NT2/D1 (cell line): ENCODE measurements at regions not wholly inside any gene's neighbourhood (a gene's known extent, or its start where the extent isn't known, plus 50 kb on each side); places are given as distances from the start of the nearest gene placed in this dataset.

Experiments
- DNase-seq: peaks from one replicate; pipeline ENCODE4 v3.0.0-alpha.2; 2011; ENCODE audit warnings: low read depth, low spot score
- H3K27me3 ChIP-seq: 2 replicates; pipeline ENCODE4 v1.6.0; 2011; ENCODE audit warnings: mild to moderate bottlenecking; ENCODE audit not compliant: insufficient read length, insufficient read depth
- H3K36me3 ChIP-seq: 2 replicates; pipeline ENCODE4 v1.6.1; 2011; ENCODE audit warnings: mild to moderate bottlenecking, low read length, mixed read lengths; ENCODE audit not compliant: insufficient read depth, insufficient read length
- H3K4me1 ChIP-seq: 2 replicates; pipeline ENCODE4 v1.5.1; 2011; ENCODE audit not compliant: insufficient read depth, insufficient read length
- H3K4me3 ChIP-seq: 2 replicates; pipeline ENCODE4 v1.5.1; 2011; ENCODE audit warnings: low read depth; ENCODE audit not compliant: insufficient read length
- H3K9ac ChIP-seq: 2 replicates; pipeline ENCODE4 v1.6.0; 2011; ENCODE audit warnings: low read depth; ENCODE audit not compliant: insufficient read length
- H3K9me3 ChIP-seq: 2 replicates; pipeline ENCODE4 v1.5.1; 2011; ENCODE audit warnings: mild to moderate bottlenecking, low read length; ENCODE audit not compliant: insufficient read depth
- SUZ12 ChIP-seq: IDR thresholded peaks from 2 replicates; pipeline ENCODE4 v1.6.1; 2011; ENCODE audit not compliant: insufficient read length, insufficient read depth; ENCODE audit errors: extremely low read depth
- YY1 ChIP-seq: IDR thresholded peaks from 2 replicates; pipeline ENCODE4 v1.6.1; 2011; ENCODE audit not compliant: insufficient read length, insufficient read depth
- ZNF274 ChIP-seq: IDR thresholded peaks from 2 replicates; pipeline ENCODE4 v1.6.1; 2011; ENCODE audit warnings: mild to moderate bottlenecking, low read depth, low read length

DNA sequence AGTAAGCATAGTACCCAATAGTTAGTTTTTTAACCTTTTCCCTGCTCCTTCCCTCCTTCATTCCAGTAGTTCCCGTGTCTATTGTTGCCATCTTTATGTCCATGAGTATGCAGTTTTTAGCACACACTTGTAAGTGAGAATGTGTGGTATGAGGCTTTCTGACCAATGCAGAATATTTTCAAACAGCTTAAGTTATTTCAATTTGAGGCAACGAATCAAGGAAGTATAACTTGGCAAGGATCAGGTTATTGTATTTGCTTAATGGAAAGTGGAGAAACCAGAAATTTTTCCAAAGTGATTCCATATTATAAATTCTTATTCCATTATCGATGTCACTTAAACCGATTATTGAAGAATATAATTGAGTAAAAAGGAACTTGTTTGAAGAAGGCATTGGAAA lies 954.8 kb downstream of the GBE1 start:
- no peaks in the 10 kb centered on the region for H3K27me3 ChIP-seq
- H3K9ac ChIP-seq, result no peak overlapping the region
- TF ChIP-seq YY1 (no peak), SUZ12 (no peak), ZNF274 (no peak)
- H3K36me3 ChIP-seq, result no peaks in the 10 kb centered on the region
- no peak for DNase-seq
- H3K4me1 ChIP-seq, result no peaks in the 10 kb centered on the region
- no peaks in the 10 kb centered on the region for H3K9me3 ChIP-seq
- H3K4me3 ChIP-seq, result no peak overlapping the region

DNA sequence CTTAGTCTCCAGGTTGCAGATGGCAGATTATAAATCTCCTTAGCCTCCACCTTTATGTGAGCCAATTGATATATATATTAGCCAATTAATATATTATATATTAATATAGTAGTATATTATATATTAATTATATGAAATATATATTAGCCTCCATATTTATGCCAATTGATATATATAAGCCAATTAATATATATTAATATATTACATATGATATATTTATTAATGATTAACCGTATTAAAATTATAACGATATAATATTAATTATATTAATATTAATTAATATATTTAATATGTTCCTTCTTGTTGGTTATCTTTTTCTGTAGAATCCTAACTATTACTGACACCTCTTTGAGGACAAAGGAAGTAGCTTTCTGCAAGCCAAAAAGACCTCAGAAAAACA lies 972.5 kb downstream of the GBE1 start:
- no peak overlapping the region for H3K9ac ChIP-seq
- H3K36me3 ChIP-seq, result no peaks in the 10 kb centered on the region
- no peaks in the 10 kb centered on the region for H3K4me1 ChIP-seq
- DNase-seq, result no peak
- TF ChIP-seq YY1 (no peak), ZNF274 (no peak), SUZ12 (no peak)
- H3K9me3 ChIP-seq, result 0 out of 2 replicates have a peak, but pooled peaks cover 3% of the 10 kb centered on the region
- no peaks in the 10 kb centered on the region for H3K27me3 ChIP-seq
- no peak overlapping the region for H3K4me3 ChIP-seq

DNA sequence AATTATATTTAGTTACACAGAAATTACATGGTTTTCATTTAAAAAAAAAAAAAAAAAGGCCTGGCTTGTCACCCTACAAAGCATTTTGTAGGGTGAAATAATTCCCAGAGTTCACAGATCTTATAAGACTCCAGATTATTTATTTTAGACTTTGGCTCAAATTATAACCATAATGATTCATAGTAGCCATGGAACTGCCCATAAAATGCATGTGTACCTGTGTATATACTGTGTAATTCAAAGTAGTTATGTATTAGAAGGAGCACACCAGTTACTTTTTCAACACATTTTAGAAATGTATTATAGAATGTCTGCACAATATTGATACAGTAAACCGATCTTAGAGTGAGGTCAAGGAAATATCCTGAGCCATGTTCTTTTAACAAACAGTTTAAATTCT lies 975.6 kb downstream of the GBE1 start:
- Histone ChIP-seq H3K4me1 (no peaks in the 10 kb centered on the region), H3K9me3 (no peaks in the 10 kb centered on the region), H3K36me3 (no peaks in the 10 kb centered on the region), H3K9ac (no peak overlapping the region), H3K27me3 (no peaks in the 10 kb centered on the region), H3K4me3 (no peak overlapping the region)
- no peak for DNase-seq
- TF ChIP-seq YY1 (no peak), ZNF274 (no peak), SUZ12 (no peak)

DNA sequence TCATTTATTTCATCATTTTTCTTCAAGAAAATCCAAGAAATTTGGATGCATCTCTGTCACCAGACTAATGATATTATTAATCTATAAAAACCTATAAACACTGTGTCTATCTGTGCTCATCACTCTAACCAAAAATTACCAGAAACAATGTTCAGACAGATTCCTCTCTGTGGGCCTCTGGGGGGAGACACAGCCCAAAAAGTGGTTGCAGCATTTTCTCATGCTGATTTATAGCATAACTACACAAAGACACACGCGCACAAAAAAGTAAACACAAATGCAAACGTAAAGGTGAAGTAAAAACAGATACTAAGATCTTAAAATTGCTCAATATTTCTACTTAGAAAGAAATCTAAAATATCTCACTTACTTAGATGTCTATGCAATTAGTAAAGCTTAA lies 976.0 kb downstream of the GBE1 start:
- H3K27me3 ChIP-seq, result no peaks in the 10 kb centered on the region
- H3K4me1 ChIP-seq, result no peaks in the 10 kb centered on the region
- no peak overlapping the region for H3K9ac ChIP-seq
- no peak for TF ChIP-seq YY1
- TF ChIP-seq SUZ12, result no peak
- no peak for TF ChIP-seq ZNF274
- no peak overlapping the region for H3K4me3 ChIP-seq
- H3K36me3 ChIP-seq, result no peaks in the 10 kb centered on the region
- H3K9me3 ChIP-seq, result no peaks in the 10 kb centered on the region
- no peak for DNase-seq

GRCh38 chr3:80771085-80771484 lies 990.4 kb downstream of the GBE1 start:
- Histone ChIP-seq H3K36me3 (no peaks in the 10 kb centered on the region), H3K9ac (no peak overlapping the region), H3K27me3 (no peaks in the 10 kb centered on the region), H3K4me3 (no peak overlapping the region), H3K4me1 (no peaks in the 10 kb centered on the region), H3K9me3 (no peaks in the 10 kb centered on the region)
- TF ChIP-seq SUZ12, result no peak
- TF ChIP-seq ZNF274, result no peak
- no peak for DNase-seq

DNA sequence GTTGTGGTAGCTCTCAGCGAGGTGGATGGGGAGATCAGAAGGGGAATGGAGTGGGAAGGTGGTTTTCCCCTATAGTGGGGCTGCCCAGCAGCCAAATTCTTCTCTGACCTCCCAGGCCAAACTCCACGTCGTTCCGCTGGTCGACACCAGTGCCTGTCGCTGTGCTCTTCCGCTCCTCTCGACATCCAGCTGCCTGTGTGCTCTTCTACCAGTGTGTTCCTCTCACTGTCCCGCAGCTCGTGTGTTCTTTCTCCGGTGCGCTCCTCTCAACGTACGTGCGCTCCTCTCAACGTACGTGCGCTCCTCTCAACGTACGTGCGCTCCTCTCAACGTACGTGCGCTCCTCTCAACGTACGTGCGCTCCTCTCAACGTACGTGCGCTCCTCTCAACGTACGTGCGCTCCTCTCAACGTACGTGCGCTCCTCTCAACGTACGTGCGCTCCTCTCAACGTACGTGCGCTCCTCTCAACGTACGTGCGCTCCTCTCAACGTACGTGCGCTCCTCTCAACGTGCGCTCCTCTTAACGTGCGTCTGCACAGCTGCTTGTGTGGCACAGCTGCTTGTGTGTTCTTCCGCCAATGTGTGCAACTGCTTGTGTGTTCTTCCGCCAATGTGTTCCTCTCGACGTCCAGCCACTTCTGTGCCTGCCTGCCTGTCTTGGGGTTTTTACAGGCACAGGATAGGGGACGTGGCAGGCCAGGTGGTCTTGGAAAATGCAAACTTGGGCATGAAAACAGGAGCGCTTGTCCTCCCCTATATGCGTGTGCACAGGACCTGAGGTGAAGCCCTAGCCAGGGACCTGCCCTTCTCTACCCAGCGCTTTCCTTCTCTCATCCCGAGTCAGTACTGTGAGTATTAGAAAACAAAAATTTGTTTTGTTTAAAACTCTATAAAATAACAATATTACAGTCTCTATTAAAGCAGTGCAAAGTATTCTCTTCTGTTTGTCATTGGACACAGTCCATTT lies 991.1 kb downstream of the GBE1 start:
- no peaks in the 10 kb centered on the region for H3K27me3 ChIP-seq
- H3K4me1 ChIP-seq, result no peaks in the 10 kb centered on the region
- TF ChIP-seq SUZ12 (no peak), YY1 (no peak), ZNF274 (no peak)
- H3K36me3 ChIP-seq, result no peaks in the 10 kb centered on the region
- H3K4me3 ChIP-seq, result peak overlapping the region; percentile 62
- H3K9me3 ChIP-seq, result no peaks in the 10 kb centered on the region
- DNase-seq, result peak; percentile 63
- peak overlapping the region; percentile 70 for H3K9ac ChIP-seq

GRCh38 chr3:80769683-80770082 lies 991.8 kb downstream of the GBE1 start:
- Histone ChIP-seq H3K27me3 (no peaks in the 10 kb centered on the region), H3K4me1 (no peaks in the 10 kb centered on the region), H3K9ac (peak overlapping the region; percentile 70), H3K9me3 (no peaks in the 10 kb centered on the region), H3K36me3 (no peaks in the 10 kb centered on the region), H3K4me3 (peak overlapping the region; percentile 62)
- TF ChIP-seq YY1 (no peak), SUZ12 (no peak), ZNF274 (no peak)
- peak; percentile 16 for DNase-seq
